B cell (primary cell): ENCODE measurements at regions not wholly inside any gene's neighbourhood (a gene's known extent, or its start where the extent isn't known, plus 50 kb on each side); places are given as distances from the start of the nearest gene placed in this dataset.

Source experiments
- CTCF ChIP-seq: fragments of 200-600 bp; IDR thresholded peaks from one replicate; pipeline ENCODE4 v1.8.0; 2022; ENCODE audit warnings: antibody characterized with exemption, mild to moderate bottlenecking
- EZH2 ChIP-seq: IDR thresholded peaks from 2 replicates; pipeline ENCODE4 v1.6.1; 2012; ENCODE audit warnings: borderline replicate concordance, low read depth, mild to moderate bottlenecking, moderate library complexity, low read length; ENCODE audit not compliant: insufficient read depth, poor library complexity, severe bottlenecking

GRCh38 chr3:48070030-48070429, 53.8 kb upstream of the MAP4 start:
- no peak for TF ChIP-seq CTCF
- no peak for TF ChIP-seq EZH2
